GM18861 (cell line): ENCODE measurements at regions not wholly inside any gene's neighbourhood (a gene's known extent, or its start where the extent isn't known, plus 50 kb on each side); places are given as distances from the start of the nearest gene placed in this dataset.
"Not testable (repeated sequence)": the region's sequence is repeated elsewhere in the genome, so short reads cannot be mapped to it uniquely, and the experiment has no call there.

Source experiments
- ATAC-seq: cut with Tn5 transposase; IDR thresholded peaks from one replicate; pipeline ENCODE4 v1.9.1; 2021; ENCODE audit not compliant: unreplicated experiment

DNA sequence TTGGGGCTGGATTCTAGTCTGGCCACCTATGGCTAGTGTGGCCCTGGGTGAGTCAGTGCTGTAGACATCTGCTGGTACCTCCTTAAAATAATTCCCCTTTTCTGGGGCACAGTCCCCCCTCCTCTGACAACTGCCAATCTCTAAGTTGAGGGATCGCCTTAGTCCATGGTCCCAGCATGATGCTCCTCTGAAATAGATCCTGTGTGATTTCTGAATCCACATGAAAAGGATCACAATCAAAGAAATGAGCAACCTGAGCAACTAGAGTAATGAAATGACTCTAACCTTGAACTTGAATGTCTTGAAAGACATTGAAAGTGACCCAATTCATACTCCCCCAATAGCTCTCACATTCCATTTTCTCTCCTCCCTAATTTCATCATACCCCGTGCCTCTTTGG lies 332.5 kb downstream of the VRK1 start:
- ATAC-seq, result no peak

DNA sequence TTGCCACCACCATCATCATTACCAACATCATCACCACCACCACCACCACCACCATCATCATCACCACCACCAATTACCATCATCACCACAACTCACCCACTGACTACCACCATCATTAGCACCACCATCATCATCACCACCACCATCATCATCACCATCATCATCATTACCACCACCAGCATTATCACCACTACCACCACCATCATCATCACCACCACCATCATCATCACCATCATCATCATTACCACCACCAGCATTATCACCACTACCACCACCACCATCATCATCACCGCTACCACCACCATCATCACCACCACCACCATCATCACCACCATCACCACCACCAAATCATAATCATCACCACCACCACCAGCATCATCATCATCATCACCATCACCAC lies 338.7 kb downstream of the VRK1 start:
- not testable (repeated sequence) for ATAC-seq

DNA sequence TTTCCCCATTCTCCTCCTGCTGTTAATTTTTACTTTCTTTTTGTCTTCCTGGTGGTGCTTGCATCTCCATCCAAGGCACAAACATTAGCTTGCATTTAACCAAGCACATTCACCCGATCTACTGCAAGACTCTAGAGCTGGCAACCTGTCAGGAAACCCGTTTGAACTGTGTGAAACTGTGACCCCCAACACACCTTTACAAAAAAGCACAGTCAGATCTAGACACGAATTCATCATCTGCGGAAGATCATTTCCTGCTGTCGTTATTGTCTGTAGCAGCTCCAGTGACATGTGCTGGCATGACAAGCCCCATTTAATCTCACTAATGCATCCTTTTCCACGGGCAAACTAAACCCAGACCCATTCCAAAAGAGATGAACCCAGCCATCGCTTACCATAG lies 340.5 kb downstream of the VRK1 start:
- ATAC-seq, result no peak

DNA sequence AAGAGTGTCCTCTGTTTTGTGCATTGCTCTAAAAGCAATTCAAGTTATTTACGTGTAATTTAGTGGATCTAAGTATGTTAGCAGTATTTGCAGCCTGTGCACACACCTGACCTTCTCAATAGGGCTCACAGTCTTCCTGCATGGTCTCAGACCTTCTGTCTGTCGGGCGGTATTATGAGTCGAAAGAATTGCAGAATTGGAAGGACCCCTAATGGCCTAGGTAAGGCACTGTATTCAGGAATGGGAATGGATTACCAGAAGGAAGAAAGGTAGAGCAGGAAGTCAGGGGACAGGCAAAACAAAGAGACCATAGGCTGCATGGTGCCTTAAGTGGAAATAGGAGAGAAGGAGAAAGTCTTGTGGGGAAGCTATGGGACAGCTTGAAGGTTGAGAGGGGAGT lies 341.6 kb downstream of the VRK1 start:
- no peak for ATAC-seq

DNA sequence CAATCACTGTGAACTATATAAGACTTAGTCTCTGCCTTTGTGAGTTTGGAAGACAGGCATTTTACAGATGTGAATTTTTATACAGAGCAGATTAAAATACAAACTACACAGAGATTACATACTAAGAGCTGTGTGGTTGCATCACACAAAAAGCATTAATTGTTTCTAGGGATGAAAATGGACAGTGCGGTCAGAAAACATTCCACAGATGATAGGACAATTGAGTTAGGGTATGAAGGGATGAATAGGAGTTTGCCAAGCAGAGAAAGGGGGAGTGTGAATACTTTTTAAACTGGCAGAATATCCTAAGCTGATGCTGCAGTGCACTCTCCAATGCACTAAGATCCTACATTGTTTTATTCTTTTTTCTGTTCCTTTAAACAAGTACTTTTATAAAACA lies 345.8 kb downstream of the VRK1 start:
- no peak for ATAC-seq

DNA sequence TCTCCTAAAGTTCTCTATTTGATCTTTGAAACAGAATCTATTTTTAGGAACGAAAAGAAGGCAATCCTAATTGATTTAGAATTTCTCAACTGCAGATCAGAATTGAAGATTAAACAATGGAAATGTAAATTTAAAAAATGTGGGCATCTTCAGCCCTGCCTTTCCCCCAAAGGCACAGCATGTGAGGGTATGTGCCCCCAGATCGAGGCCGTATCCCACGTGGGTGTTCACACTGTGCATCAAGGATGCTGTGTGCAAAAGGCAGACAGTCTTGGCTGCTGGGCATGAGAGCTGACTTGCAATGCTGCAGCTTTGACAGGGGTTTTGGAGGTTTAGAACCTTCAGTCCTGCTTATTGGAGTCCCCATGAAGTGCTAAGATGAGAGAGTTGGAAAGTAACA lies 346.3 kb downstream of the VRK1 start:
- no peak for ATAC-seq

DNA sequence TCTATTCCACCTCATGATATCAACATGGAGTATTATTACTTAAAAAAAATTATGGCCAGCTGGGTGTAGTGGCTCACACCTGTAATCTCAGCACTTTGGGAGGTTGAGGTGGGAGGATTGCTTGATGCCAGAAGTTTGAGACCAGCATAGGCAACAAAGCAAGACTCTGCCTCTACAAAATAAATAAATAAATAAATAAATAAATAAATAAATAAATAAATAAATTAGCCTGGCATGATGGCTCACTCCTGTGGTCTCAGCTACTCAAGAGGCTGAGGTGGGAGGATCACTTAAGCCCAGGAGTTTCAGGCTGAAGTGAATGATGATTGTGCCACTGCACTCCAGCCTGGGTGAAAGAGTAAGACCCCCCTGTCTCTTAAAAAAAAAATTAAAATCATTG lies 350.8 kb downstream of the VRK1 start:
- not testable (repeated sequence) for ATAC-seq

DNA sequence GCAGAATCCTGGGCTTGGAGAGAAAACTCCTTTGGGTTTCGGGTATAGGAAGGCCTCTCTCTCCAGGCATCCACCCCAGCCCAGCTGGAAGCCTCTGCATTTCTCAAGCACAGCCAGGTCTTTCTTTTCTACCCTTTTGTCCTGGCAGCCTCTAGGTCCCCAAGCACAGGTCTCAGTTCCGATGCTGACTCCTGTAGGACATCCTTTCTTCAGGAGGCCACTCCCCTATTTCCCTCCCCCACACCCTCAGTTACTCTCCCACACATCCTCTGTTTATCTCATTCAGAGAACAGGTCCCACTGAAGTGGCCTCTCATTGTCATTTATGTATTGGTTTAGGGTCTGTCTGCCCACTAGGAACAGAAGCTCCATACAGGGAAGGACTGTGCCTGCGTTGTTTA lies 352.6 kb downstream of the VRK1 start:
- ATAC-seq, result no peak

DNA sequence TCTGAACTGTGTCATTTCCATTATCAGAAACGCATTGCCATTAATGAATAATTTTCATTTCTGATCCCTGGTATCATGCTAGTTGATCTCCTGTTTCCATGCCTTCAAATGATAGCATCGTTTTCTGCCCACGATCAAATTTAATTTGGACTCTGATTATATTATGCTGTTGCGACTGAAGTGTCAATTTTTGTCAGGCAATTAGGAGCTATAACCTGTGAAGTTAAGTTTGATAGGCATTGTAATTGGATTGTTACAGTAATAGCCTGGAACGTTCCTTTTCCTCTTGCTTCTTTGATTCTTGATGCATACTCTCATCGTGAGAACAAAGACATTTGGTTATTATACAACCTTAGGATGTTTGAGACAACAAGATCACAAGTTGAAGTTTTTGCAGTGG lies 356.3 kb downstream of the VRK1 start:
- no peak for ATAC-seq

DNA sequence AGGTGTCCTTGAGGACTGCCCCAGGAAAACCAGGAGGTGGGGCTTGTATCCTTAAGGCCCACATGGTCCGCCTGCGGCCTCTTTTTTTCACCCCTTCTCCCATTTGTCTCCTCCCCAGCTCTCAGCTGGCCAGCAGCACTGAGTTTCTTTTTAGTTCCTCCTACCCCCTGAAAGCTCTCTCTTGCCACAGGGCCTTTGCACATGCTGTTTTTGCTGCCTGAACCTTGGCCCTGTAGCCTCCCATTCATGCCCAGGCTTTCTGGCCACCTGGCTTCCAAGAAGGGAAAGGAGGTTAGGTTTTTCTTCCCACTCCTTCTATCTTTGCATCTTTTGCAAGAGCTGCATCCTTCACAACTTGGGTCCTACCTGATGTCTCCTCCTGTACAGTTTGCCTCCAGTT lies 358.1 kb downstream of the VRK1 start:
- no peak for ATAC-seq

DNA sequence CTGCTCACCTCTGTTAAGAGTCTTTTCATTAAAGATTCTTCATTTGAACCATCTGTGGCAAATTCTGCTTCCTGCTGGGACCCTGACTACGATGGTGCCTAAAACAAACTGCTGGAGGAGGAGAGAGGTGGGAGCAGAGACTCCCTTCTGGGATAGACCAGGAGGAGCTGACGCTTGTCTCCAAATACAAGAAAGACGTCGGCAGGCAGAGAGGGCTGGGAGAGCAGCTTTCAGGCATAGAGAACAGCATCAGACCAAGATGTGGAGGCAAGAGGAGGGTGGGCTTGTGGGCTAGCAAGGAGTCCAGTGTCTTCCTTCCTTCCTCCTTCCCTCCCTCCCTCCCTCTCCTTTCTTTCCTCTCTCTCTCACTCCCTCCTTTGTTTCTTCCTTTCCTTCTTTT lies 358.6 kb downstream of the VRK1 start:
- no peak for ATAC-seq

DNA sequence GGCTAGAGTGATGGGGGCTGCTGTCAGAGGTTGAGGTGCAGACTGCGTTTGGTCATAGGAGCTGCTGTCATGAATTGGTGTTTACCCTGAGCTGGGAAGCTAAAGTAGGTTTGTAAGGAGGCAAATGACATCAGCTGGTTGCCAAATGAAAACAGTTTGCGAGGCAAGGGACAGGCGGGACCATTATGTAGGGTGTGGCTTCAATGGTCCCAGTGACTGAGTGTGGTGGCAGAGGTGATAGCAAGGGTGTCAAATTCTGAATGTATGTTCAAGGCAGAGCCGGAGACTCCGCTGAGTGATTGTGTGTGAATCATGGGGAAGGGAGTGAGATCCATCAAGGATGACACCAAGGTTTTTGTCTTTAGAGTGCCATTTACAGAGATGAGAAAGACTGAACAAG lies 359.5 kb downstream of the VRK1 start:
- ATAC-seq, result no peak

DNA sequence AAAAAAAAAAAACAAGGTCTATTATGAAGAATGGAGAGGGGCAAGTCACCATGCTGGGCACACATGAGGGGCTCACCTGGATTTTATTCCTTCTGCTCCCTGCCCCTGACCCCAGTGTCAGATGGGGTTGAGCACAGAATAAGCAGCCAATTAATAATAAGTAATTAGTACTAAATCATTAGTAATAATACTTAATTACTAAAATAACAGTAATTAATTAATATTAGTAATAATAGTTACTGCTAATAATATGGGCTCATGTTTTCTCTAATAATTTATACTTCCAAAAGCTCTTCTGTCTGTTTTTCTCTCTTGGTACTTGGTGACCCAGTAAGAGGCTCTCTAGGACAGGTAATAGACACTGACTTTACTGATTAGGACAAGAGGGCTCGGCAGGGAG lies 360.9 kb downstream of the VRK1 start:
- no peak for ATAC-seq

DNA sequence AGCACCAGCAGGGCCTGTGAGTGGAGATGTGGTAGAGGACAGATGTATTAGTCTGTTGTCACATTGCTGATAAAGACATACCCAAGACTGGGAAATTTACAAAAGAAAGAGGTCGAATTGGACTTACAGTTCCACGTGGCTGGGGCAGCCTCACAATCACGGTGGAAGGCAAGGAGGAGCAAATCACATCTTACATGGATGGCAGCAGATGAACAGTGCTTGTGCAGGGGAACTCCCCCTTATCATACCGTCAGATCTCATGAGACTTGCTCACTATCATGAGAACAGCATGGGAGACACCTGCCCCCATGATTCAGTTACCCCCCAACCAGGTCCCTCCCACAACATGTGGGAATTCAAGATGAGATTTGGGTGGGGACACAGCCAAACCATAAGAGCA lies 361.9 kb downstream of the VRK1 start:
- no peak for ATAC-seq

DNA sequence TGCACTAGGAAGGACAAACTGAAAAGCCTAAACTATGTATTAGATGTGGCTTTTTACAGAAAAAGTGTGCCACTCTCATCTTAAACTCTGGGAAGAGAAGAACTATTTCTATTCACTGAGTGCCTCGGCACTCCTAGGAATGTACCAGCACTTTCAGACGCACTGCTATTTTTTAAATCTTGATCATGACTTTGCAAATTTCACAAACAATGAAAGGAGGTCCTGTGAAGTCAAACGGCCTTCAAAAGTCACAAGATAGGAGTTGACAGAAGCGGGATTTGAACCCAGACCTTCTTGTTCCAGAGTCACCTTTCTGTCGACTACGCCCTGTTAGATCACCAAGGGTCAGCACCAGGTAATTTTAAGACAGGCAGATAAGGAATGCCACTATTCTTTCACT lies 365.4 kb downstream of the VRK1 start:
- no peak for ATAC-seq

DNA sequence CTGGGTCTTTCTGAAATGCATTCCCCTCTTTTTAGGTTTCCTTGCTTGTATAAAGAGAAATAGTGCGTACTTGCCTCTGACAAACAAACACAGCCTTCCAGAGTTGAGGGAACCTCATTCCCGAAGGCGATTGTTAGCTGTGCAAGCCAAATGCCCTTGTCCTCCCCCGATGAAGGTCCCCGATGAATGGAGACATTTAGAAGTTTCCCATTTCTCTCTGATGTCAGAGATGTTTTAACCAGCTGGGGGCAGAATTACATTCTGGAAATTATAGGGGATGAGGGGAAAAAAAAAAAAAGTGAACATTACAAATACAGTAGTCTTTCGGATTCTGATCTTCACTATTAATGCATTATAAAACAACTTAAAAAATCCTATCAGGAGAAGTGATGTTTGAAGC lies 366.8 kb downstream of the VRK1 start:
- no peak for ATAC-seq

DNA sequence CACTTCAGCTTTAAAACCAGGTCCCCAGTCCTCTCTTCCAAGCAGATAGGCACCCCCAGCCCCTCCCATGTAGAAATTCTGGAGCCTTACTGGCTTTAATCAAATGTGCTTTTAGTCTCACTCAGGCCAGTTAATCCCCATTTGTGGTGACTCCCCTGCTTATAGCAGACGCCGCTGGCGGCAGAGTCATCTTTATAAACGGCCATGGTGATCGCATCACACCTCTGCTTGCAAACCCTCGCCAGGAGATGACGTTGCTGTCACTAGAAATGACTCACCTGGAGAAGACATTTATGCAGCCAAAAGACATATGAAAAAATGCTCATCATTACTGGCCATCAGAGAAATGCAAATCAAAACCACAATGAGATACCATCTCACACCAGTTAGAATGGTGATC lies 369.3 kb downstream of the VRK1 start:
- no peak for ATAC-seq

DNA sequence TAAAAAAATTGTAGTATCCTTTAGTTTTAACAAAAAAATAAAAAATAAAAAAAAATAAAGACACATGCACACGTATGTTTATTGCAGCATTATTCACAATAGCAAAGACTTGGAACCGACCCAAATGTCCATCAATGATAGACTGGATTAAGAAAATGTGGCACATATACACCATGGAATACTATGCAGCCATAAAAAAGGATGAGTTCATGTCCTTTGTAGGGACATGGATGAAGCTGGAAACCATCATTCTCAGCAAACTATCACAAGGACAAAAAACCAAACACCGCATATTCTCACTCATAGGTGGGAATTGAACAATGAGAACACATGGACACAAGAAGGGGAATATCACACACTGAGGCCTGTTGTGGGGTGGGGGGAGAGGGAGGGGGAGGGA lies 370.4 kb downstream of the VRK1 start:
- not testable (repeated sequence) for ATAC-seq

DNA sequence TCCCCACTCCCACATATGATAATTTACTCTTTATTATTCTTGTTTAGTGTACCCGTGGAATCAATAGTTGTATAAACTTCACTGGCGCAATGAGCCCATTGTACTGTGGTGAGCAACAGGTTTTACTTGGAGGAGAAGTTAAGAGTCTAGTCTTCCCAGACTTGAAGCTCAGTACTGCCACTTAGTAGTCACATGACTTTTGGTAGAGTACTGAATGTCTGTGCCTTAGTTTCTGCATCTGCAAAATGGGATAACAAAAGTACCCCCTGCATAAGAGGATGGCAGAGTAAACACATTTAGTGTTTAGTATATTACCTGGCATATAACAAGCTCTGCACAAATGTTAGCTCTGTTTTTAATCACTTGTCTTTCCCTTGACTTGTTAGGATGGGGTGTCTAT lies 375.5 kb downstream of the VRK1 start:
- no peak for ATAC-seq

DNA sequence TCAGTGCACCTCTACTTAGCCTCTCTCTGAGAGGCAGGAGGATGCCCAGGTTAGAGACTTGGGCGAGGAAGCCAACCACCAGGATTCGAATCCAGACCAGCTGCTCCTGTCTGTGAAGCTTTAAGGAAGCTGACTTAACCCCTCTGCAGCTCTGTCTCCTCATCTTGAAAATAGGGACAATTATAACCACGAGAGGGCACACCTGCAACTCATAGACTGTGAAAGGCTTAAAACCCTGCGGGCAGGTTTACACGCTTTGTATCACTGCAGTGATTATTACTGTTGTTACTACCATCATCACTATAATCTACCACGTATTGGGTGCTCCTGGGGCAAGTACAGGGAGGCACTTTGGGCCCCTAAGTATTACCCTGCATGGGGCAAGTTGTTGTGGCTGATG lies 379.8 kb downstream of the VRK1 start:
- ATAC-seq, result no peak

DNA sequence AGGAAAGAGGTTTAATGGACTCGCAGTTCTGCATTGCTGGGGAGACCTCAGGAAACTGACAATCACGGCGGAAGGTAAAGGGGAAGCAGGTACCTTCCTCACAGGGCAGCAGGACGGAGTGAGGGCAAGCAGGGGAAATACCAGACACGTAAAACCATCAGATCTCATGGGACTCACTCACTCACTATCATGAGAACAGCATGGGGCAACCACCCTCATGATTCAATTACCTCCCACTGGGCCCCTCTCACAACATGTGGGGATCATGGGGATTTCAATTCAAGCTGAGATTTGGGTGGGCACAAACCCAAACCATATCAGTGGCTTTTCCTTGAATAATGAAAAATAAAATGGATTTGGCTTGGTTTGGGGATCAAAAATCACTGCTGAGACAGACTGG lies 380.5 kb downstream of the VRK1 start:
- ATAC-seq, result no peak

DNA sequence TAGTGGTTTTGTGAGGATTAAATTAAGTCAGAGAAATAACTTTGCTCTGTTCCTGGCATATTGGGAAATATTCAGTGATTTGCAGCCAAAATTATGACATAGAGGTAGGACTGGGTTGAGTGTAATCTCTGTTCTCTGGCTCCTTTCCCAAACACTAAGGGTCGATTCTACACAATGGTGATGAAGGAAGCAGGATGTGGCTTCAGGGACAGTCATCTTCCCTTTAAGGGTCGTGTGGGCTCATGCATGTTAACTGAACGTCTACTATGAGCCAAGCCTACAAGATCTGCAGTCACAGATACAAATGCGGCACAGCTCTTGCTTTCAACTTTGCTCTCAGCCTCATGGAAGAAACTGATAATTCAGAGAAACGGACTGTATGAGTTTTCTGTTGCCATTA lies 381.6 kb downstream of the VRK1 start:
- no peak for ATAC-seq

DNA sequence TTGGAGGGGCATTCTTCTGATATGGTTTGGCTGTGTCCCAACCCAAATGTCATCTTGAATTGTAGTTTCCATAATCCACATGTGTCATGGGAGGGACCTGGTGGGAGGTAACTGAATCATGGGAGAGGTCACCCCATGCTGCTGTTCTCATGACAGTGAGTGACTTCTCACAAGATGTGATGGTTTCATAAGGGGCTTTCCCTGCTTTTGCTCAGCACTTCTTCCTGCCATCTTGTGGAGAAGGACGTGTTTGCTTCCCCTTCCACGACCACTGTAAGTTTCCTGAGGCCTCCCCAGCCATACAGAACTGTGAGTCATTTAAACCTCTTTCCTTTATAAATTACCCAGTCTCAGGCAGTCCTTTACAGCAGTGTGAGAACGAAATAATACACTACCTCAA lies 382.4 kb downstream of the VRK1 start:
- ATAC-seq, result no peak
